GM21576 (cell line): ENCODE measurements at regions not wholly inside any gene's neighbourhood (a gene's known extent, or its start where the extent isn't known, plus 50 kb on each side); places are given as distances from the start of the nearest gene placed in this dataset.

Experiments used
- ATAC-seq: cut with Tn5 transposase; IDR thresholded peaks from one replicate; pipeline ENCODE4 v1.9.1; 2021; ENCODE audit warnings: mild to moderate bottlenecking, moderate library complexity; ENCODE audit not compliant: unreplicated experiment

GRCh38 chr2:198817536-198817935, 640.2 kb downstream of the SATB2 start:
- ATAC-seq, result no peak

DNA sequence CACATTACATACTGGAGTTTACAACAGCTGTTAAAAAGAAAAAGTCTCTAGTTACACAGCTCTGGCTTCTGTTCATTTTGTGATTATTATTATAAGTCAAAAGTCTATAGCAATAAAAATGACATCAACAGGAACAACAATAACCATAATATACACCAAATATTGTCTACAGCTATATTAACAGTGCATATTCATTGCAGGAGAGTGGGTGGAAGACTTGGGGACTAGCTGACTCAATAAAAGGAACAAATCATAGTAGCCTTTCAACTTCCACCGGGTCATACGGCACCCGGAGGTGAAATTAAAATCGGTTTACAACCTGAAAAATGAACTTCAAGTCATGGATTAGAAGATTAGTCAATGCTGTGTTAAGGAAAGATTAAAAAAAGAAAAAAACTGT, 642.1 kb downstream of the SATB2 start:
- no peak for ATAC-seq

DNA sequence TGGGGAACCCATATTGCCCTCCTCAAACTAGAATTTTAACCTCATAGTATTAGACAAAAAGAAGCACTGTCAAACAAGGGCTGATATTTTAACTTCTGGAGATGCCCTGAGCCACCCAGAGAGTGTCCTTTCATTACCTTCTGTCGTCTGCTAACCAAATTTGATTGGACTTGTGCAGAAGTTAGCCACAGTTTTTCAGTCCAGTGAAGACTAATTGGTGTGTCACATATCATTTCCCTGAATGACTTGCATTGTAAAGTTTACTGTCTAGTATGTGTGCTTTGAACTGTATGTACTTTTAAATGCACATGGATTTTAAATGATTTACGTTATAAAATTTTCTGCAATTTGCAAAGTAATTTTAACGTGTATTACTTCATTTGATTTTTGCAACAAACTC, 646.5 kb downstream of the SATB2 start:
- ATAC-seq, result no peak

GRCh38 chr2:198809976-198810375, 647.8 kb downstream of the SATB2 start:
- ATAC-seq, result no peak

GRCh38 chr2:198807131-198807530, 650.6 kb downstream of the SATB2 start:
- no peak for ATAC-seq

- ATAC-seq, result no peak
These were observed 662.3 kb downstream of the SATB2 start for GRCh38 chr2:198795419-198795818.

DNA sequence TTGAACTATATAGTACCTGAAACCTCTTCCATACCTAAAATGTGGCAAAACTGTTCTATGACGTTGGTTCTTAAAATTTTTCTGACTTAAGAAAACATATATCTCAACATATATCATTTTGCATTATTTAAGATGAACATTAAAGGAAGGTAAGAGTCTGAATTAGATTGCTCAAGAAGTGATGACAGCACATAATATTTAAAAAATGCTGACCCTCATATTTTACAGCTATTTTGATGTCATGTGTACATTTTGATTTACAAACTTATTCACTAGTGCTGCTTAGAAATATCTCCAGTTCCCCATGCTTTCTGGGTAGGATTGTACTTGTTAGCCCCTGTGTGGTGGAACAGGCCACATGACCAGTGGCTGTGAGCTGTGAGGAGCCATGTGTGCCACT, 666.1 kb downstream of the SATB2 start:
- ATAC-seq, result no peak

DNA sequence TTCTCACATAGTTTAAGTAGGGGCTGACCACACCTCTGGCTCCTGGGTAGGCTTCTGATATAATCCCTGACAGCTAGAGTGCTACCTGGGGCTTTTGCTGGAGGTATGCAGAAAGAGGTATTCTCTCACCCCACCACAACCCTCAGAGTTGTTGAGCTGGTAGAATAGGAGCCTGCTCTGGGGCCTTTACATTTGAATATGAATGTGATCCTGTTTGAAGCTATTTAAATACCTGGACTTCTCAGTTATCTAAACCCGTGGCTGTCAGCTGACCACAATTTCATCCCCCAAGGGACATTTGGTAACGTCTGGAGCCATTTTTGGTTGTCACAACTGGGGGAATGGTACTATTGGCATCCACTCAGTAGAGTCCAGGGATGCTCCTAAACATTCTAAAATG, 669.1 kb downstream of the SATB2 start:
- ATAC-seq, result no peak

DNA sequence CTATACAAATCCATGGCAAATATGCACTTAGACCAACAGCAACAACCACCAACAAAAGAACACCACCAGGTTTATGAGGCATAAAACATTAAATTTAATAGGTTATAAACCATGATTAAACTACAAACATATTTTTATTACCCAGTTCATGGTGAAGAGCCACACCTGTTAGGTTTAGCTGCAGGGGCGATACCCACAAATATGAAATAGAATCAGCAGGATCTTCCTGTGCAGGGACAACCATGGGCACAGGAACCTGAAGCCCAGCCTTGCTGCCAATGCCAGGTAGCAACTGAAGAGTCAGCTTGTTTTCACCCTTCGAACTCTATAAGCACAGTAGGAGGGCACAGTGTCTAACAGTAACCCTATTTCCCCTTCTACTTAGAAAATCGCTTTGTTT, 675.0 kb downstream of the SATB2 start:
- ATAC-seq, result no peak

GRCh38 chr2:198776616-198777406, 680.9 kb downstream of the SATB2 start:
- no peak for ATAC-seq

DNA sequence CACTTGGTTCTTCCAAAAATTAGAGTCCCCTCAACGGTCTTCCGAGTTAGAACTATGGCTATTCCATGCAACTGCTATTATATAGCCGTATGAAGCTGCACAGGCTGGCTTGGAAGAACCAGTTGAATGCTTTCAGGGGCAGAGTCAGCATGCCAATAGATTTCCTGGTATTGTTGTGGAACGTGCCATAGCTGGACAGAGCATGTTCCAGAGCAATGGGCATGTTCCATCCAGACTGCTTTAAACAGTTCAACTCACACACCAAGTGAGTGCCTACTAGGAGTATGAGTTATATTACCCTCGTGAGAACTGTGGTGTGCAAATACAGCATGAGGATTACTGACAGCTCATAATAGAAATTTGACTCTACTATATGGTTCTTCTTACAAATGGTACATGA, 682.0 kb downstream of the SATB2 start:
- ATAC-seq, result no peak

DNA sequence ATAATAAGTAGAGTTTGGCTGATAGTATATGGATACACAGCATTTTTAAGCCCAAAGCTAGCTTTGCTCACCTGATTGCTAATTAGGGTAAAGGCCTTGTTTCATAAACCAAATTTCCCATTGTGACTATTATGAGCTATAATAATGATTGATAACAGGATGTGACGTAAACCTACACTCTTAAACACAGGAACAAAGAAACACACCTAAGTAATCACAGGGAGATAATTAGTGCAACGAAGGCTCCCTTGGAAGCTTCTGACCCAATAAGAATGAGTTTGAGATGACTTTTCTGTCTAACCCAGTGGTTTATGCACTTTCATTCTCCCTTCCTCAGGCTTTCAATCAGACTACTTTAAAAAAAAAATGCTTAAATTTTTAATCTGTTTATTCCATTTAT, 683.2 kb downstream of the SATB2 start:
- ATAC-seq, result no peak

- ATAC-seq, result no peak
These were observed 690.0 kb downstream of the SATB2 start for GRCh38 chr2:198767694-198768093.

DNA sequence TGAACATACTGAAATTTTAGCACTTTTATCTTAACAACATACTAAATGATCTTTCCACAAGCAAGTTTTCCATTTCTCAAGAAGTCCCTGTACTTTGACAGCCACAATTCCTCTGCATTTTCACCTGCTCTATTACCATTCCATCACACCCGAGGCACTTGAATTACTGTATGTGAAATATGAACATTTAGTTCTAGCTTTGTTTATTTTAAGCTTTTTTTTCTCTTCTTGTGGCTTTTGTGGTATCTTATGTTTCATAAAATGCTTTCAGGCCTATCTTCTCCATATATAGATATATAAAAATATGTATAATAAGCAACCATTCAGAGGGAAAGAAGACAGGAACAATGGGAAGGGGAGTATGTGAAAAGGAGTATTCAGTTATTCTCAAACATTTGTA, 693.9 kb downstream of the SATB2 start:
- no peak for ATAC-seq

DNA sequence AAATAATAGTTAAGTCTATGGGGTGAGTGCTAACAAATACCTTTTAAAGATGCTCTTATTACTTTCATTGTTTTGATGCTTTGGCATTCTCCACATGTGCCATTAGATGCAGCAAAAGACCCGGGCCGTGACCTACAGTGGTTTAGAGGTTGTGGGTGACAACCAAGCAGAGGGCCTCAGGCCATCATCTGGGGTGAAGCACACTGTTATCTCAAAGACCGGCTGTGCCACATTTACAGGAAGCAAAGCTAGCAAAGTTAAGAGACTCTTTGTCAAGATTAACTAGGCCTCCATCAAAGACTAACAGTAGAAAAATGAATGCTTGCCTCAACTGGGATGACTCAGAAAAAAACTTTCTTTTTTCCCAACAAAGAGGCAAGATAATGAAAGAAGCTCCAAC, 695.3 kb downstream of the SATB2 start:
- no peak for ATAC-seq

DNA sequence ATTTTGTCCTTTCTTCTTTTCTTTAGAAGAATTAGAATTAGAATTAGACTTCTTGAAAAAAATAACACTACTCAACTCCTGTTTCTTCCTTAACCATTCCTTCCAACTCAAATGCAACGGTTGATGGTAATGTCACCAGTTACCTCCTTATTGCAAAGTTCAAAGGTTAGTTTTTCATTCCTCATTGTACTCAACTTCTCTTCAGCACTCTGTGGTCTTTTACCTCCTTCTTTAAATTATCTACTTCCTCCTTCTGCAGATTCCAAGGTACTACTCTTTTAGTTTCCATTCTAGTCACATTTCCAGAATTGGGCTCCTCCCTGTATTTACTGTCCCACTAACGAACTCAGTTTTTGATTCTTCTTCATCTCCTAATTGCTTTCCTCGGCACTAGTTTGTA, 700.7 kb downstream of the SATB2 start:
- no peak for ATAC-seq

- ATAC-seq, result no peak
These were observed 701.6 kb downstream of the SATB2 start for GRCh38 chr2:198756166-198756565.

- no peak for ATAC-seq
These were observed 704.6 kb downstream of the SATB2 start for GRCh38 chr2:198753101-198753500.

- ATAC-seq, result no peak
These were observed 708.4 kb downstream of the SATB2 start for GRCh38 chr2:198749364-198749763.

DNA sequence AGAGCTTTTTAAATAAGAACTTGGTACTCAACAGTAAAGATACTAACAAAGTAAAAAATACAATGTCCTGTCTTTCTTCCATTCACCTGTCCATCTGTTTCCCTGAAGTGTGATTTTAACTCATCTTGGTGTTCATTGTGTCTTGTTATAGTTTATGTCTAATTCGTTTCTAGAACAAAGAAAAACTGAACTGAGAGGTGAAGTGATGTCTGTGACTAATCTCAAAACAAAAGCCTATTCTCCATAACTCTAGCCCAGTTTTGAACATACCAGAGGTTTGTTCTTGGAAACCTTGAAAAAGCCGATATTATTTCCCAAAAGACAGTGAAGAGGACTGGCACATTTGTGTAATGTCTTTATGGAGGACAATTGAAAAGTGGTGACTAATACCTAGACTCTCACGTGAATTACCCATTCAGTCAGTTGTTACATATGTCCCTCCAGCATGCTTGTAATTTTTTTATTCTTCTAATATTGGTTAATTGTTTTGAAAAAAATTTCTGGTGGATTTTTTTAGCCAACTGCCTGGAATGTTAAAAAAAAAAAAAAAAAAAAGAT, 725.8 kb downstream of the SATB2 start:
- no peak for ATAC-seq

- ATAC-seq, result no peak
These were observed 737.5 kb downstream of the SATB2 start for GRCh38 chr2:198720266-198720665.

- ATAC-seq, result no peak
These were observed 740.3 kb downstream of the SATB2 start for GRCh38 chr2:198717451-198717850.

DNA sequence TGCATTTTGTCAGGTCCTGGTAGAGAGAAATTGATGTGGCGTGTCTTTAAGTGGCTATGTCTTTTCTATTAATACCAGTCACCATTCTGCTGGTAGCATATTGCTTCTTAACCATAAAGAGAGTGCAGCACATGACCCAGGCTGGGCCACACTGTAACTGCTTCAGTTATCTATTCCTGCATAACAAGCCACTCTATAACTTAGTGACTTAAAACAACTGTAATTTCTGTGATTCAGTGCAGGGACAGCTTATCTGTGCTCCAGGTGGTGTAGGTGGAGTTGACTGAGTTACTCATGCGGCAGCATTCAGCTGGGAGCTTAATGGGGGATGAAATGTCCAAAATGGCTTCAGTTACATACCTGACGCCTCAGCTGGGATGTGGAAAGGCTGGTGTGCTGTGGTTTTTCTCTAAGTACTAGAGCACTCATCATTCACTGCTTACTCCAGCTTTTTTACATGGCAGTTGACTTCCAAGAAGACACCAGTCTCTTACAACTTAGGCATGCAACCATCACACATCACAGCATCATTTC, 742.4 kb downstream of the SATB2 start:
- no peak for ATAC-seq
